HepG2 (cell line): ENCODE measurements at regions not wholly inside any gene's neighbourhood (a gene's known extent, or its start where the extent isn't known, plus 50 kb on each side); places are given as distances from the start of the nearest gene placed in this dataset.

Experiments used
- ATAC-seq: fragments of 200-7000 bp; cut with Tn5 transposase; 3 replicates; pipeline ENCODE4 v1.9.1; 2020; ENCODE audit warnings: mild to moderate bottlenecking, moderate library complexity
- BruUV-seq: library from RNA; stranded (reverse); fragments of 400-500 nt; replicated peaks from 2 replicates; lab custom pipeline; 2021; lab: Mats Ljungman, UMichigan
- CTCF ChIA-PET: fragments of 300-600 bp; formaldehyde crosslinking; extraction: SDS; loops from one replicate; lab custom pipeline; 2021; ENCODE audit warnings: low total read pairs, inconsistent platforms, low intra/inter-chr PET ratio; lab: Yijun Ruan, JAX
- POLR2A ChIA-PET: fragments of 350-600 bp; sonication (Branson Sonifier 250); formaldehyde crosslinking; loops from one replicate; lab custom pipeline; 2020; ENCODE audit warnings: antibody characterized with exemption, inconsistent platforms; lab: Yijun Ruan, JAX
- DNase-seq: peaks from one replicate; pipeline ENCODE4 v3.0.0-alpha.2; 2015; ENCODE audit warnings: low spot score
- FAIRE-seq: peaks from 3 replicates; lab custom pipeline; 2011; peaks lifted over from hg19 to GRCh38; lab: Jason Lieb, UNC
- H2AFZ ChIP-seq: one replicate; pipeline ENCODE4 v1.6.1; 2011; ENCODE audit warnings: low read length, inconsistent platforms
- H3K27ac ChIP-seq: fragments of 300-600 bp; 3 replicates; pipeline ENCODE4 v1.8.0; 2011; ENCODE audit warnings: mixed run types, mild to moderate bottlenecking, mixed read lengths, low read length, inconsistent platforms; ENCODE audit not compliant: insufficient read depth; ENCODE audit errors: extremely low read length
- H3K27me3 ChIP-seq, 2 experiments: fragments of 200-600 bp in 1 of 2; 2 replicates in 1 of 2; 3 replicates in 1 of 2; pipeline versions ENCODE4 v1.6.0 to v1.8.0; 2011; ENCODE audit warnings: low read length in 2 of 2, mild to moderate bottlenecking in 2 of 2, moderate library complexity in 2 of 2, inconsistent platforms in 1 of 2; ENCODE audit not compliant: insufficient read depth in 2 of 2, control insufficient read depth in 1 of 2
- H3K36me3 ChIP-seq, 2 experiments: fragments of 200-600 bp in 1 of 2; replicated peaks in 1 of 2; 2 replicates in 1 of 2; 3 replicates in 1 of 2; pipeline versions ENCODE4 v1.5.1 to v1.8.0; 2011; ENCODE audit warnings: low read length in 2 of 2, inconsistent platforms in 1 of 2; ENCODE audit not compliant: insufficient read depth in 2 of 2, control insufficient read depth in 1 of 2
- H3K4me1 ChIP-seq: 2 replicates; pipeline ENCODE4 v1.5.1; 2012; ENCODE audit warnings: low read length, inconsistent platforms; ENCODE audit not compliant: insufficient read depth
- H3K4me2 ChIP-seq: 2 replicates; pipeline ENCODE4 v1.6.0; 2011; ENCODE audit warnings: low read depth, low read length, inconsistent platforms
- H3K4me3 ChIP-seq, 3 experiments: fragments of 200-600 bp in 1 of 3; sonication (generic), shearing (Covaris generic) in 1 of 3; replicated peaks in 1 of 3; 2 replicates each; pipeline ENCODE4 v1.5.1; 2011 to 2016; ENCODE audit warnings: low read length in 3 of 3, inconsistent platforms in 2 of 3, low read depth in 2 of 3, mild to moderate bottlenecking in 2 of 3, control low read depth in 1 of 3, mixed read lengths in 1 of 3; ENCODE audit not compliant: insufficient read depth in 1 of 3
- H3K79me2 ChIP-seq: one replicate; pipeline ENCODE4 v1.6.1; 2011; ENCODE audit warnings: low read length, inconsistent platforms; ENCODE audit not compliant: insufficient read depth
- H3K9ac ChIP-seq: 2 replicates; pipeline ENCODE4 v1.6.0; 2011; ENCODE audit warnings: mild to moderate bottlenecking, low read depth, low read length, inconsistent platforms; ENCODE audit not compliant: insufficient read depth
- H3K9me3 ChIP-seq: 2 replicates; pipeline ENCODE4 v1.5.1; 2012; ENCODE audit warnings: mild to moderate bottlenecking, low read length
- H4K20me1 ChIP-seq: 2 replicates; pipeline ENCODE4 v1.6.0; 2011; ENCODE audit warnings: inconsistent platforms, mild to moderate bottlenecking, low read length, moderate library complexity; ENCODE audit not compliant: insufficient read depth
- MXI1 ChIP-seq: IDR thresholded peaks from 3 replicates; pipeline ENCODE4 v1.6.1; 2012; ENCODE audit warnings: low read depth, low read length, inconsistent platforms, borderline replicate concordance
- RBAK ChIP-seq: sonication (generic); formaldehyde crosslinking; IDR thresholded peaks from 2 replicates; pipeline ENCODE4 v1.5.1; 2020; ENCODE audit warnings: mild to moderate bottlenecking, missing genetic modification reagents
- TBX2 ChIP-seq: sonication (generic); formaldehyde crosslinking; IDR thresholded peaks from 2 replicates; pipeline ENCODE4 v1.5.0; 2020; ENCODE audit warnings: missing genetic modification reagents, mild to moderate bottlenecking, borderline replicate concordance
- ZIK1 ChIP-seq: sonication (generic); formaldehyde crosslinking; IDR thresholded peaks from 2 replicates; pipeline ENCODE4 v1.5.0; 2020; ENCODE audit warnings: mild to moderate bottlenecking, low read depth, missing genetic modification reagents, borderline replicate concordance
- ZNF264 ChIP-seq: sonication (generic); formaldehyde crosslinking; IDR thresholded peaks from 2 replicates; pipeline ENCODE4 v1.4.0; 2020; ENCODE audit warnings: missing genetic modification reagents
- ZNF672 ChIP-seq: sonication (generic); formaldehyde crosslinking; IDR thresholded peaks from 2 replicates; pipeline ENCODE4 v1.8.1; 2022; ENCODE audit warnings: missing genetic modification reagents
- WGBS: methylation state at CpG from one replicate; pipeline ENCODE4 v1.1.6; 2017; ENCODE audit warnings: low lambda C conversion rate; 5-methylcytosine and 5-hydroxymethylcytosine counted together
- in situ Hi-C: cut with HindIII; loops from 2 replicates; pipeline ENCODE4 v1.10.0; 2017; ENCODE audit warnings: low pct_unique_long_range_greater_than_20kb; ENCODE audit not compliant: extremely low pct_ligation_motif_present
- intact Hi-C: fragments of 100-400 bp; cut with micrococcal nuclease; formaldehyde crosslinking; loops from one replicate; pipeline ENCODE4 v1.10.0; 2022; ENCODE audit not compliant: unreplicated experiment
- TF ChIP-seq, protein P1 (sequence below): sonication (generic); formaldehyde crosslinking; IDR thresholded peaks from 2 replicates; pipeline ENCODE4 v1.5.1; 2020; ENCODE audit warnings: mild to moderate bottlenecking, missing genetic modification reagents, borderline replicate concordance
- TF ChIP-seq, protein P2 (sequence below): sonication (generic); formaldehyde crosslinking; IDR thresholded peaks from 2 replicates; pipeline ENCODE4 v1.5.0; 2020; ENCODE audit warnings: mild to moderate bottlenecking, missing genetic modification reagents, borderline replicate concordance

DNA sequence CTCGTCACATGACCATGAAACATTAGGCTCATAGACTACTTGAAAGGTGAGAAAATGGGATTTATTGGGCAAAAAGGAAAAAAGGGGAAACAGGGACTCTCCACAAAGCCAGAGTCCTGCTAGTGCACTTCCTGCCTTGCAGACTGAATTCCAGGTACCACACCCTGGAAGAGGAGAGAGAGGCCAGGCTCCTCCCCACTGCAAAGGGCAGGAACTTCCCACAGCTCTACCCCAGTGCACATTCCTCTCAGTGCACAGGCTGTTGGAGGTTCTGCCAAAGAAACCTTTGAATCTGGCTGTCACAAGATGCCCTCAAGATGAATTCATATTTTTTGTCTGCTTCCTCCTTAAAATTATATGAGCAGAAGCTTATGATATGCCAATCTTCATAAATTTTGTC lies 920.4 kb upstream of the GJE1 start (continued):
- TF ChIP-seq ZIK1 (CRISPR knock-in tag): no peak
- TF ChIP-seq, protein P1, sequence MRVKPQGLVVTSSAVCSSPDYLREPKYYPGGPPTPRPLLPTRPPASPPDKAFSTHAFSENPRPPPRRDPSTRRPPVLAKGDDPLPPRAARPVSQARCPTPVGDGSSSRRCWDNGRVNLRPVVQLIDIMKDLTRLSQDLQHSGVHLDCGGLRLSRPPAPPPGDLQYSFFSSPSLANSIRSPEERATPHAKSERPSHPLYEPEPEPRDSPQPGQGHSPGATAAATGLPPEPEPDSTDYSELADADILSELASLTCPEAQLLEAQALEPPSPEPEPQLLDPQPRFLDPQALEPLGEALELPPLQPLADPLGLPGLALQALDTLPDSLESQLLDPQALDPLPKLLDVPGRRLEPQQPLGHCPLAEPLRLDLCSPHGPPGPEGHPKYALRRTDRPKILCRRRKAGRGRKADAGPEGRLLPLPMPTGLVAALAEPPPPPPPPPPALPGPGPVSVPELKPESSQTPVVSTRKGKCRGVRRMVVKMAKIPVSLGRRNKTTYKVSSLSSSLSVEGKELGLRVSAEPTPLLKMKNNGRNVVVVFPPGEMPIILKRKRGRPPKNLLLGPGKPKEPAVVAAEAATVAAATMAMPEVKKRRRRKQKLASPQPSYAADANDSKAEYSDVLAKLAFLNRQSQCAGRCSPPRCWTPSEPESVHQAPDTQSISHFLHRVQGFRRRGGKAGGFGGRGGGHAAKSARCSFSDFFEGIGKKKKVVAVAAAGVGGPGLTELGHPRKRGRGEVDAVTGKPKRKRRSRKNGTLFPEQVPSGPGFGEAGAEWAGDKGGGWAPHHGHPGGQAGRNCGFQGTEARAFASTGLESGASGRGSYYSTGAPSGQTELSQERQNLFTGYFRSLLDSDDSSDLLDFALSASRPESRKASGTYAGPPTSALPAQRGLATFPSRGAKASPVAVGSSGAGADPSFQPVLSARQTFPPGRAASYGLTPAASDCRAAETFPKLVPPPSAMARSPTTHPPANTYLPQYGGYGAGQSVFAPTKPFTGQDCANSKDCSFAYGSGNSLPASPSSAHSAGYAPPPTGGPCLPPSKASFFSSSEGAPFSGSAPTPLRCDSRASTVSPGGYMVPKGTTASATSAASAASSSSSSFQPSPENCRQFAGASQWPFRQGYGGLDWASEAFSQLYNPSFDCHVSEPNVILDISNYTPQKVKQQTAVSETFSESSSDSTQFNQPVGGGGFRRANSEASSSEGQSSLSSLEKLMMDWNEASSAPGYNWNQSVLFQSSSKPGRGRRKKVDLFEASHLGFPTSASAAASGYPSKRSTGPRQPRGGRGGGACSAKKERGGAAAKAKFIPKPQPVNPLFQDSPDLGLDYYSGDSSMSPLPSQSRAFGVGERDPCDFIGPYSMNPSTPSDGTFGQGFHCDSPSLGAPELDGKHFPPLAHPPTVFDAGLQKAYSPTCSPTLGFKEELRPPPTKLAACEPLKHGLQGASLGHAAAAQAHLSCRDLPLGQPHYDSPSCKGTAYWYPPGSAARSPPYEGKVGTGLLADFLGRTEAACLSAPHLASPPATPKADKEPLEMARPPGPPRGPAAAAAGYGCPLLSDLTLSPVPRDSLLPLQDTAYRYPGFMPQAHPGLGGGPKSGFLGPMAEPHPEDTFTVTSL (CRISPR knock-in tag): no peak

DNA sequence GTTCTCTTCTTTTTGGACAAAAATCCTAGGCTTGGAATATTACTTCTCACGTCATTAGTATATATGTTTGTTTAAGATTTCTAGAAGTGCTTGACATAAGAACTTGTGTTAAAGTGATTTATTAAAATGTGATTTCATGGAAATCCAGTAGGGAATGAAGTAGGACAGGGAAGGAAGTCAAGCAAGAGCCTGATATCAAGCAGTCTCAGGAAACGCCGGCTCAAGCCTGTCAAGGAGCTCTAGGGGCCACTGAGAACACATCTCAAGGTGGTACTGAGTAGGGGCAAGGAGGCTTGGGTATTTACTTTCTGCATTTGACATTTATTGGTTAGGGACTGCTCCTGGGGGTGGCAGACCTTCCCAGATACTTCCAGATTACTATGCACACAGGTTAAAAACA lies 920.9 kb upstream of the GJE1 start:
- no peak overlapping the region for H3K4me2 ChIP-seq

More for the DNA sequence above, 920.9 kb upstream of the GJE1 start:
- H2AFZ ChIP-seq: no peak overlapping the region
- ChIA-PET CTCF (no interaction called here), POLR2A (no interaction called here)
- H4K20me1 ChIP-seq: no peaks in the 10 kb centered on the region
- ATAC-seq: no peak
- H3K79me2 ChIP-seq: no peaks in the 10 kb centered on the region
- no peak overlapping the region for H3K4me3 ChIP-seq
- 17% methylated on average over 3 of the region's 3 CpGs for whole genome bisulfite sequencing
- no peak for DNase-seq
- no peaks in the 10 kb centered on the region for H3K27me3 ChIP-seq
- in situ Hi-C loops: no loop called here
- H3K4me1 ChIP-seq: no peaks in the 10 kb centered on the region
- intact Hi-C loops: no loop called here
- H3K9me3 ChIP-seq: peaks cover 11% of the 10 kb centered on the region; the same call in 1 of the 2 replicates
- no TSS peak for BruUV-seq
- no peak overlapping the region for H3K27ac ChIP-seq
- H3K36me3 ChIP-seq: no peaks in the 10 kb centered on the region
- TF ChIP-seq RBAK (CRISPR knock-in tag) (no peak), ZNF672 (no peak), MXI1 (no peak), ZNF264 (CRISPR knock-in tag) (no peak), TBX2 (CRISPR knock-in tag) (no peak)
- TF ChIP-seq, protein P2, sequence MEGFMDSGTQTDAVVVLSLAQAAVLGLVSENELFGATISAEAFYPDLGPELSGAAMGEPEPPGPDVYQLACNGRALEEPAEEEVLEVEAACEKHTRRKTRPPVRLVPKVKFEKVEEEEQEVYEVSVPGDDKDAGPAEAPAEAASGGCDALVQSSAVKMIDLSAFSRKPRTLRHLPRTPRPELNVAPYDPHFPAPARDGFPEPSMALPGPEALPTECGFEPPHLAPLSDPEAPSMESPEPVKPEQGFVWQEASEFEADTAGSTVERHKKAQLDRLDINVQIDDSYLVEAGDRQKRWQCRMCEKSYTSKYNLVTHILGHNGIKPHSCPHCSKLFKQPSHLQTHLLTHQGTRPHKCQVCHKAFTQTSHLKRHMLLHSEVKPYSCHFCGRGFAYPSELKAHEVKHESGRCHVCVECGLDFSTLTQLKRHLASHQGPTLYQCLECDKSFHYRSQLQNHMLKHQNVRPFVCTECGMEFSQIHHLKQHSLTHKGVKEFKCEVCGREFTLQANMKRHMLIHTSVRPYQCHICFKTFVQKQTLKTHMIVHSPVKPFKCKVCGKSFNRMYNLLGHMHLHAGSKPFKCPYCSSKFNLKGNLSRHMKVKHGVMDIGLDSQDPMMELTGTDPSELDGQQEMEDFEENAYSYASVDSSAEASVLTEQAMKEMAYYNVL: no peak
- H3K9ac ChIP-seq: no peak overlapping the region
- FAIRE-seq: no peak
